Choroid plexus epithelial cell (primary cell): ENCODE measurements at regions not wholly inside any gene's neighbourhood (a gene's known extent, or its start where the extent isn't known, plus 50 kb on each side); places are given as distances from the start of the nearest gene placed in this dataset.

Source experiments
- DNase-seq: peaks from one replicate; pipeline ENCODE4 v3.0.0-alpha.2; 2010; ENCODE audit warnings: low read depth
- H3K4me3 ChIP-seq: 2 replicates; pipeline ENCODE4 v1.5.1; 2011; ENCODE audit warnings: low read depth, mild to moderate bottlenecking, control low read depth, low read length, moderate library complexity
- CTCF ChIP-seq: conservative IDR thresholded peaks from 2 replicates; pipeline ENCODE4 v1.5.1; 2011; ENCODE audit warnings: low read depth, mild to moderate bottlenecking, control low read depth, inconsistent platforms, low read length, moderate library complexity

- no peak overlapping the region for H3K4me3 ChIP-seq
- no peak for DNase-seq
Measured at GRCh38 chr13:70206671-70207070, 98.4 kb upstream of the KLHL1 start.

DNA sequence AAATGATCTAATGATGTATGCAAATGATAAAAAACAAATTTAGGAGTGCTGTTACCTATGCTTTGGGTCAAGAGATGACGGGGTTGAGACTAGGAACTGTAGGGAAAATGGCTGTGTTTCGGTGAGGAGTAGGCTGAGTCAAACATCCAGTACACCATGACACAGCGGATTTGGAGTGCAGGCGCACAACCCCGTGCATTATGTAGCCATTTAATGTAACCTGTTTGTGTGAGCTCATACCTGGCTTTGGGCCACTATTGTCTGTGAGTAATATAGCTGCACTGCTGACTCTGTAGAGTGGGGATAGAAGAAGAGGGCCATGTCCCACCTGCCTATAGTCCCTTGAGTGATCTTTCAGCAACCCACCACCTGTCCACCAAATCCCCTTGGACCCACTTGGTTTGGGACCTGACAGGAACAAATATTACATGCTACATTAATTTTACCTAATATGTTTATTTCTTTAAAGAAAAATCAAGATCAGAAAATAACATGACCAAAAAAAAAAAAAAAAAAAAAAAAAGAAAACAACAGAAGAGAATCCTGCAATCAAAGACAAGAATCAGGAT lies 95.5 kb upstream of the KLHL1 start:
- DNase-seq: peak; percentile 3
- no peak for TF ChIP-seq CTCF
- no peak overlapping the region for H3K4me3 ChIP-seq

More at GRCh38 chr13:70206671-70207070, 98.4 kb upstream of the KLHL1 start:
- TF ChIP-seq CTCF: no peak

DNA sequence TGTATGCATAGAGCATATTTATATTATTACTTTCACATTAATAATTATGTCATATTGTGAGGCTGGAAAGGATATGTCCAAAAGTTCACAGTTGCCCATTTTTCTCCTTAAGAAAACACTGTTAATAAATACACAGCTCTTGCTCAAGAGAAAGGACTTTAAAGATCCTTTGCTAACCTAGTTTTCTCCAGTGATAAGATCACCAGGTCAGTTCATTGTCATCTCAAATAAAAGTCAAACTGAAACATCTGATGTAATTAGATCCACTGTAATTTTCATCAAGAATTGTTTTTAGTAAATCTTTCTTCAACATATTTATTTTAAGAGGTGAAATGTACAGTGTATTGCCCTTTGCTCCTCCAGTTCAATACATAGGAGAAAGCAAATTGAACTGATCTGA lies 82.8 kb upstream of the KLHL1 start:
- no peak for TF ChIP-seq CTCF
- H3K4me3 ChIP-seq: no peak overlapping the region
- no peak for DNase-seq

DNA sequence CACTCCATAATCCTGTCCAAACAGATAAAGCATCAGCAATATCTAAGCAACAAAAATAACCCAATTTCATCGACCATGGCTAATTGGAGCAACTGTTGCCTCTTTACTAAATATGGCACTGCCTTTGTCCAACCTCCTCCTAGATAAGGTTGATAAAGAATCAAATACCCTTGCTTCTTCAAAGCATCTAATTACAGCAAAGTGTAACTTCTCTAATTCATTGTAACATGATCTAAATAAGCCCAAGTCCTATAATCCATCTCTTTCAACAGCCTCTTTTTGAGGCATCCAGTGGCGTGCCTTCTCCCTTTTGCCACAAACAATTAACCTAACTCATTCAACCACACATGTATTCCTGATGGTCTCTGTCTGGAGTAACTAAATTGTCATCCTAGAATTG lies 81.7 kb upstream of the KLHL1 start:
- TF ChIP-seq CTCF: no peak
- DNase-seq: no peak
- no peak overlapping the region for H3K4me3 ChIP-seq

- no peak overlapping the region for H3K4me3 ChIP-seq
- no peak for DNase-seq
- no peak for TF ChIP-seq CTCF
Measured at GRCh38 chr13:70188567-70188966, 80.3 kb upstream of the KLHL1 start.

GRCh38 chr13:70183041-70183440 lies 74.8 kb upstream of the KLHL1 start:
- TF ChIP-seq CTCF: no peak
- no peak overlapping the region for H3K4me3 ChIP-seq
- DNase-seq: peak; percentile 48
